Islet of Langerhans (tissue), 1 donor: ENCODE measurements at regions not wholly inside any gene's neighbourhood (a gene's known extent, or its start where the extent isn't known, plus 50 kb on each side); places are given as distances from the start of the nearest gene placed in this dataset.

ENCODE experiments used
- FAIRE-seq: peaks from one replicate; lab custom pipeline; 2011; peaks lifted over from hg19 to GRCh38; lab: Jason Lieb, UNC

GRCh38 chr12:11568155-11568761 is 81.2 kb upstream of the ETV6 start:
- FAIRE-seq, result no peak

- no peak for FAIRE-seq
These were observed 80.6 kb upstream of the ETV6 start for GRCh38 chr12:11568762-11569478.

- no peak for FAIRE-seq
These were observed 79.8 kb upstream of the ETV6 start for GRCh38 chr12:11569716-11570115.

GRCh38 chr12:11573880-11574279 is 75.6 kb upstream of the ETV6 start:
- FAIRE-seq, result no peak

GRCh38 chr12:11576104-11576503 is 73.4 kb upstream of the ETV6 start:
- FAIRE-seq, result no peak

- FAIRE-seq, result no peak
These were observed 71.7 kb upstream of the ETV6 start for GRCh38 chr12:11577658-11578260.

- FAIRE-seq, result no peak
These were observed 70.9 kb upstream of the ETV6 start for GRCh38 chr12:11578461-11578993.

GRCh38 chr12:11580125-11580751 is 69.2 kb upstream of the ETV6 start:
- no peak for FAIRE-seq

- FAIRE-seq, result peak; percentile 97
These were observed 68.2 kb upstream of the ETV6 start for GRCh38 chr12:11581179-11581755.

- no peak for FAIRE-seq
These were observed 65.1 kb upstream of the ETV6 start for GRCh38 chr12:11584221-11584855.

GRCh38 chr12:11592484-11592883 is 57.0 kb upstream of the ETV6 start:
- FAIRE-seq, result no peak

- FAIRE-seq, result no peak
These were observed 56.5 kb upstream of the ETV6 start for GRCh38 chr12:11593013-11593412.

- FAIRE-seq, result no peak
These were observed 54.4 kb upstream of the ETV6 start for GRCh38 chr12:11595080-11595479.

GRCh38 chr12:11596141-11596540 is 53.3 kb upstream of the ETV6 start:
- FAIRE-seq, result no peak

- FAIRE-seq, result no peak
These were observed 50.6 kb upstream of the ETV6 start for GRCh38 chr12:11598900-11599299.
